Neural progenitor cell (in vitro differentiated cells): ENCODE measurements at regions not wholly inside any gene's neighbourhood (a gene's known extent, or its start where the extent isn't known, plus 50 kb on each side); places are given as distances from the start of the nearest gene placed in this dataset.
"Not testable (repeated sequence)": the region's sequence is repeated elsewhere in the genome, so short reads cannot be mapped to it uniquely, and the experiment has no call there.

Experiments
- DNase-seq: peaks from one replicate; pipeline ENCODE4 v3.0.0-alpha.2; 2016; ENCODE audit warnings: low spot score
- H2AFZ ChIP-seq: fragments of 200-600 bp; sonication (generic); replicated peaks from 2 replicates; pipeline ENCODE4 v1.6.1; 2016; ENCODE audit warnings: antibody characterized with exemption
- H3F3A ChIP-seq: fragments of 200-600 bp; sonication (generic); 2 replicates; pipeline ENCODE4 v1.6.1; 2016; ENCODE audit warnings: antibody characterized with exemption, low read depth
- H3K27ac ChIP-seq: fragments of 200-600 bp; sonication (generic); 2 replicates; pipeline ENCODE4 v1.5.1; 2016; ENCODE audit warnings: mild to moderate bottlenecking
- H3K27me3 ChIP-seq: fragments of 200-600 bp; sonication (generic); 2 replicates; pipeline ENCODE4 v1.6.1; 2016; ENCODE audit warnings: mild to moderate bottlenecking, moderate library complexity
- H3K36me3 ChIP-seq: fragments of 200-600 bp; sonication (generic); 2 replicates; pipeline ENCODE4 v1.5.1; 2016
- H3K4me1 ChIP-seq: fragments of 200-600 bp; sonication (generic); 2 replicates; pipeline ENCODE4 v1.6.1; 2016; ENCODE audit warnings: mixed run types
- H3K4me2 ChIP-seq: fragments of 200-600 bp; sonication (generic); 2 replicates; pipeline ENCODE4 v1.6.1; 2016
- H3K4me3 ChIP-seq: fragments of 200-600 bp; sonication (generic); 2 replicates; pipeline ENCODE4 v1.5.1; 2016
- H3K79me2 ChIP-seq: fragments of 200-600 bp; sonication (generic); 2 replicates; pipeline ENCODE4 v1.6.1; 2016; ENCODE audit warnings: low read depth
- H3K9ac ChIP-seq: fragments of 200-600 bp; sonication (generic); 2 replicates; pipeline ENCODE4 v1.6.1; 2016
- H3K9me3 ChIP-seq: fragments of 200-600 bp; sonication (generic); 2 replicates; pipeline ENCODE4 v1.5.1; 2016; ENCODE audit warnings: low read depth
- H4K20me1 ChIP-seq: fragments of 200-600 bp; sonication (generic); 2 replicates; pipeline ENCODE4 v1.6.1; 2016; ENCODE audit warnings: low read depth
- H3K27ac Mint-ChIP-seq: 3 replicates; pipeline ENCODE4 v1.8.0; 2021; ENCODE audit warnings: mixed read lengths
- H3K27me3 Mint-ChIP-seq: 2 replicates; pipeline ENCODE4 v1.8.0; 2022; ENCODE audit warnings: low read depth, mild to moderate bottlenecking, inconsistent platforms, moderate library complexity, mixed read lengths; ENCODE audit not compliant: insufficient read depth
- H3K36me3 Mint-ChIP-seq: 3 replicates; pipeline ENCODE4 v1.8.0; 2021; ENCODE audit warnings: mixed read lengths
- H3K4me1 Mint-ChIP-seq: 3 replicates; pipeline ENCODE4 v1.8.0; 2021; ENCODE audit warnings: mixed read lengths
- H3K4me3 Mint-ChIP-seq: 3 replicates; pipeline ENCODE4 v1.8.0; 2021; ENCODE audit warnings: mild to moderate bottlenecking, moderate library complexity, mixed read lengths
- H3K9me3 Mint-ChIP-seq: 3 replicates; pipeline ENCODE4 v1.8.0; 2020; ENCODE audit warnings: mixed read lengths
- CTCF ChIP-seq: fragments of 200-600 bp; sonication (generic); IDR thresholded peaks from 2 replicates; pipeline ENCODE4 v1.5.1; 2017; ENCODE audit warnings: antibody characterized with exemption, mild to moderate bottlenecking
- EZH2 ChIP-seq: fragments of 200-600 bp; sonication (generic); IDR thresholded peaks from 2 replicates; pipeline ENCODE4 v1.6.1; 2017; ENCODE audit warnings: antibody characterized with exemption, mild to moderate bottlenecking, moderate library complexity
- EZH2phosphoT487 ChIP-seq: fragments of 200-600 bp; sonication (generic); IDR thresholded peaks from 2 replicates; pipeline ENCODE4 v1.6.1; 2017; ENCODE audit warnings: antibody characterized with exemption

GRCh38 chr18:79604913-79605880 is 74.4 kb upstream of the CTDP1 start:
- Mint-ChIP-seq H3K9me3 (peaks cover 2% of the 10 kb centered on the region), H3K27ac (peak overlapping the region; percentile 57), H3K36me3 (no peaks in the 10 kb centered on the region), H3K4me3 (no peak overlapping the region), H3K4me1 (peaks cover 17% of the 10 kb centered on the region), H3K27me3 (peaks cover 5% of the 10 kb centered on the region)
- no peaks in the 10 kb centered on the region for H3K9me3 ChIP-seq
- TF ChIP-seq CTCF = no peak
- H3K79me2 ChIP-seq = no peaks in the 10 kb centered on the region
- no peak overlapping the region for H2AFZ ChIP-seq
- DNase-seq = no peak
- H3K9ac ChIP-seq = no peak overlapping the region
- peaks cover 4% of the 10 kb centered on the region for H3F3A ChIP-seq
- H3K4me2 ChIP-seq = no peak overlapping the region
- no peaks in the 10 kb centered on the region for H4K20me1 ChIP-seq
- H3K27ac ChIP-seq = no peak overlapping the region
- no peak overlapping the region for H3K4me3 ChIP-seq
- no peaks in the 10 kb centered on the region for H3K27me3 ChIP-seq
- H3K36me3 ChIP-seq = no peaks in the 10 kb centered on the region
- no peaks in the 10 kb centered on the region for H3K4me1 ChIP-seq

GRCh38 chr18:79606071-79606470 is 73.5 kb upstream of the CTDP1 start:
- not testable (repeated sequence) for H3K4me2 ChIP-seq, H3F3A ChIP-seq, H3K4me3 Mint-ChIP-seq, H3K4me1 ChIP-seq, H3K9me3 Mint-ChIP-seq, H3K27me3 Mint-ChIP-seq, H3K79me2 ChIP-seq, H3K36me3 Mint-ChIP-seq, H3K4me3 ChIP-seq, H3K9me3 ChIP-seq, H3K27ac Mint-ChIP-seq, H3K27ac ChIP-seq, DNase-seq, H3K9ac ChIP-seq, H3K36me3 ChIP-seq, H3K27me3 ChIP-seq, H4K20me1 ChIP-seq, H2AFZ ChIP-seq
- peaks cover 20% of the 10 kb centered on the region for H3K4me1 Mint-ChIP-seq

DNA sequence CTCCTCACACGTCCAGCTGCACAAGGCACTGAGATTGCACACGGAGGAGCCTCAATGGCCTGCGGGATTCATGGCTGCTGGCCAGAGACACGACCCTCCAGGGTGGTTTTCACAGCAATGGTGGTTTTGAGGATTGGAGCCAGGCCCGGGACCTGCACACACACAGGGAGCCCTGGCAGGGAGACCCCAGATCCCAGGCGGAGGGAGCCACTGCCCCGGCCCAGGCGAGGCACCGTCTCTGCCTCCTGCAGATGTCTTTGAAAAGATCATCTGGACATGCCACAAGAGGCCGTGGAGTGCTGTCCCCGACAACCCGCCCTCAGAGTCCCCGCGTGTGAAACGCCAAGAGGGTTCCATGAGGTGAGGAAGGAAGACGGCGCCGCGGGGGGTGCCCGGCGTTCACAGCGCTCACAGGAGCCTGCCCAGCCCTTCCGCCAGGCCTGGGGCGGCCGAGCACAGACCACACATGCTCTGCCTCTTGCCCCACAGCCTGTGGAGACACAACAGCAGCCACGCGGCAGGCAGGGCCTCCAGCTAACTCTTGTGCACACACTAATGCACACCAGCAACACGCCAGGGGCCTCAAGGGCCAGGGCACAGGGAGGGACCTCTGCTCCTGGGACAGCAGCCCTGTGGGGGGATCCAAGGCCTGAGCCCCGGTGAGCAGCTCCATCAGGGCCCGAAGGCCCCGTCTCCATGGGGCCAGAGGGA is 72.8 kb upstream of the CTDP1 start:
- Mint-ChIP-seq H3K4me1 (peaks cover 22% of the 10 kb centered on the region), H3K36me3 (no peaks in the 10 kb centered on the region), H3K27me3 (peaks cover 3% of the 10 kb centered on the region), H3K27ac (no peak overlapping the region), H3K9me3 (peaks cover 2% of the 10 kb centered on the region), H3K4me3 (no peak overlapping the region)
- Histone ChIP-seq H3K27ac (no peak overlapping the region), H3F3A (no peaks in the 10 kb centered on the region), H3K9me3 (no peaks in the 10 kb centered on the region), H3K4me1 (no peaks in the 10 kb centered on the region), H3K79me2 (no peaks in the 10 kb centered on the region), H3K27me3 (no peaks in the 10 kb centered on the region), H4K20me1 (no peaks in the 10 kb centered on the region), H2AFZ (no peak overlapping the region), H3K4me2 (no peak overlapping the region), H3K4me3 (no peak overlapping the region), H3K9ac (no peak overlapping the region), H3K36me3 (no peaks in the 10 kb centered on the region)
- no peak for DNase-seq
- TF ChIP-seq CTCF (no peak), EZH2 (no peak), EZH2phosphoT487 (no peak)
